Activated CD4-positive, alpha-beta T cell treated with anti-CD3 and anti-CD28 coated beads, Interleukin-10, Interleukin-2, amounts not matched to agents 100 ng/mL and 50 ng/mL, durations not matched to agents 16 hours and 8 hours (primary cell): ENCODE measurements at regions not wholly inside any gene's neighbourhood (a gene's known extent, or its start where the extent isn't known, plus 50 kb on each side); places are given as distances from the start of the nearest gene placed in this dataset.

Experiments used
- DNase-seq: peaks from one replicate; pipeline ENCODE4 v3.0.0-alpha.2; 2020

GRCh38 chr18:30288662-30289414 lies 753.7 kb downstream of the DSC3 start:
- DNase-seq = no peak

DNA sequence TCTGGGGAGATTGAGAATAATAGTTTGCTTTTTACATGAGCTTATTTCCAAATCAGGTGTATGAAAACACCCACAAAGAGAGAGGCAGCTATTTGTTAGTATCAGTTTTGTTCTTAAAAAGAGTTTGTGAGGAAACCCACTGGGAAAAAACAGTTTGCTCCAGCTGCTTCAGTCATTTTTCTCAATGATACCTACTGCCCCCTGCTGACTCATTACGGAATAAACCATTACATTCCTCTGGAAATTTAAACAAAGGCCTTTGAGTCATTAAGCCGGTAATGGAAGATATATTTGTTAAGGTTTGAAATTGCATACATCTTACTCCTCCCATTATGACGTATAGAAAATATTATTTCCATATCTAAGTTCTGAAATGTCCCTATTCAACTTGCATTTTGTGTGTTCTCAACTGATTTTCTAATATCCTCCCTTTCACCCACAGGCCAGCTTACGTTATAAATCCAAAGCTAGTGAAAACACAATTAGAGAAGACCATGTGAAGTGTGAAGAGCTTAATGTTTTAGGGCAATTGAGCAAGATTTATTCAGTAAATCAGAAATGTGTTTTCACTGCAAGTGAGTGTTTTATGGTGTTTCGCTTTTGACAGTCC lies 761.6 kb downstream of the DSC3 start:
- peak; percentile 17 for DNase-seq

DNA sequence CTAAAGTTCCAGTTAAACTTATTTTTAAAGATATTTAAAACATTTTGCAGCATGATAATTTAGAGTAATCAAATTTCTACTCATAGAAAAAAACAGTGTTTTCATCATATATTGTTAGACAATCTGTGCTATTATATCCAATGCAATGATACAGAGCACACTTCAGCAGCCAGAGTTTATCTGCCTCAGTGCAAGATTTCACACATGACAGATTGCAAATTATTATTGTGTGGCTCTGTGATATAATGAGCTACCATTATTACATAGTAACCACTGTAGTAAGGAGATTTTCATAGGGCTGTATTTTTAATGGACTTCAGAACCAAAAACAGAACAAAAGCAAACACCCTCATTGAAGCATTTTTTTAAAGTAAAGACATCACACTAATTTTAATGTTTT lies 762.4 kb downstream of the DSC3 start:
- no peak for DNase-seq

DNA sequence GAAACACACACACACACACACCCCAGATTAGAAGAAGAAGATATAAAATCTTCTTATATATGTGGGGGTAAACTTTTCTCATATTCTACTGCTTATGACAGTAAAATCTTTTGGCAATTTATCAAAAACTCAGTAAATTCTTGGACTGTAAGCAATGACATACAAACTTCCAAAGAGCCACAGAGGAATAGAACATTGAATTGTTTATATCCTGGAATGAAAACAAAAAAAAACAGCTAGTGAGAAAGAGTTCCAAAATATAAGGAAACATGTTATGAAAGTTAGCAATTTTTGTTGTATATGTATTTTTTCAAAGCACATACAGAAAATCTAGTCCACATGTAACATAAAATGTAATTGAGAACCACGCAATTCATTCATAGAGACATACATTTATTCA lies 764.9 kb downstream of the DSC3 start:
- no peak for DNase-seq

GRCh38 chr18:30271716-30272115 lies 770.8 kb downstream of the DSC3 start:
- no peak for DNase-seq

DNA sequence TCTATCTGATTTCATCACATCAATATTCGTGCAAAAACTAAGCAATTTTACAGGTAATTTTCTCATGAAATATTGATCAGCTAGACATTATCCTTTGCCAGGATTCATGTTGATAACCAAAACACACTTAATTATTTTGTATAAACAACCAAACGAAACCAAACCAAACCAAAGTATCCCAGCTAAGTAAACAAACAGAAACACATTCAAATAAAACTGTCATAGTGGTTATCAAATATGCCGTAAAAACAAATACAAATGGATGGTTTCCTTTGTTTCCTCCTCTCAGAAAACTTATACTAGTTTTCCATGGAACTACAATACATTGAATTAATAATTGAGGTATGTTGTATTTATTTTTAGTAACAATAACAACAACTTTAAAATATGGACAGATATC lies 777.4 kb downstream of the DSC3 start:
- no peak for DNase-seq

- DNase-seq = no peak
Measured at GRCh38 chr18:30254331-30254730, 788.2 kb downstream of the DSC3 start.

GRCh38 chr18:30248056-30248455 lies 794.5 kb downstream of the DSC3 start:
- no peak for DNase-seq

DNA sequence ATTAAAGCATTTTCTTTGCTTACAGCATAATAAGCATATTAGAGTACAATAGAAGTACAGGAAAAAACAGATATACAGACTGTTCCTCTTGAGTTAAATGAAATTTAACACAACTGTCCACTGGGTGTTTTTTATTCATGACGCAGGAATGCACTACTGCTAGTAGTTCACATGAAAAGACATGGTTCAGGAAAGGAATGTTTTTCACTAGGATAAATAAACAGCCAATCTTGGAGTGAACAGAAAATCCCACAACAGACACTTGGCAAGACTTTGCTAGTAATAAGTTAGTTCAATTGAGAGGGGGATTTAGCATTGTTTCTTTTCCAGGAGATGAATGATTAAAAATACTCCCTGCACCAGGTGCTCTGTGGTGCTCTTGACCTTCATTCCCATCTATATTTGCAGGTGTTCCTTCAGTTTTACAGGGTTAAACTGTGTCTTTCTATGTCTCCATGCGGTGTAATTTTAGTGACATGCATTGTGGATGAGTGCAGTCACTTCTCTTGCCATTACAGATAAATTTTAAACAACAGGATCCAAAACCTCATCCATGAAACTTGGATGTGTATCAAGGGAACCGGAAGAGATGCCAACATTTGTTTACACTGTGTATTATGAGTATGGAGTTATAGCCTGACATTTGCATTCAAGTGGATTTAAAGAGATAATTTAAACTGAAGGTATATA lies 796.6 kb downstream of the DSC3 start:
- DNase-seq = no peak

DNA sequence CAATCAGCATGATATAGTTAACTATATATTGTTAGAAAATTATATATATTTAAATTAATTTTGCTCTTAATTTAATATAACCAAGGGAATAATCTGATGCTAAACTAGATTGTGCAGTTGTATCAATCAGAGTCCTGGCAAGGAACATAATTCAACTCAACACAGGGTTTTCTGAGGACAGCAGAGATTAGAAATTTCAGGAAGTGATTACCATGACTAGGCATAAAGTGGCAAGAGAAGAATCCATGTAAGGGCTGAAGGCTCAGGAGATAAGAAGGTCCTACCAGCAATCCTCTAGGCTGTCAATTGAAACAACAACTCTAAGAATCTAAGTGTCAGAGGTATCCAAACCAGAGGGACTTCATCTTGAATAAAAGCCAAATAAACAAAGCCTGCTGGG lies 807.8 kb downstream of the DSC3 start:
- no peak for DNase-seq

DNA sequence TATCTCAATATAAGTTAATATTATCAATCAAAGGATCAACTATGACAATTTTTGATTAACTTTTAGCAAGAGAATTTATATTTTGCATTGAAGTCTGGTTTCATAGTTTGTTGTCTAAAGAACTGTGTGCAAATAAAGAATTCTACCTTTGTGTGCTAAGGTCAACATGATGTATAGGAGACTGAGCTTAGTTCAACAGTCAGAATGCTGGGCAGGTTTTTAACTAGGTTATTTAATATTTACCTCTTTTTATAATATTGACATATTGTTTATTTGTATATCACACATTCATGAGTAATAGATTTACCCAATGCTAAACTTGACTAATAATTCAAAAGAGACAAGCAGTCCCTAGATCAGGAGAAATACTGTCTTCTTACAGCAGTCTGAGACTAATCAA lies 831.4 kb downstream of the DSC3 start:
- no peak for DNase-seq

DNA sequence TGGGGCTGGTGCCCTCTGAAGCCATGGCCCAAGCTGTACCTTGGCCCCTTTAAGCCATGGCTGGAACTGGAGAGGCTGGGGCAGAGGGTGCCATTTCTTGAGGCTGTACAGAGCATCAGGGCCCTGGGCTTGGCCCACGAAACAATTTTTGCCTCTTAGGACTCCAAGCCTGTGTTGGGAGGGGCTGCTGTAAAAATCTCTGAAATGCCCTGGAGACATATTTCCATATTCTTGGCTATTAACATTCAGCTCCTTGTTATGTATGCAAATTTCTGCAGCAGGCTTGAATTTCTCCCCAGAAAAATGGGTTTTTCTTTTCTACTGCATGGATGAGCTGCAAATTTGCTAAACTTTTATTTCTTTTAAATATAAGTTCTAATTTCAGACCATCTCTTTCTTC lies 834.0 kb downstream of the DSC3 start:
- no peak for DNase-seq

GRCh38 chr18:30192216-30192615 lies 850.3 kb downstream of the DSC3 start:
- no peak for DNase-seq

- no peak for DNase-seq
Measured at GRCh38 chr18:30186245-30186644, 856.3 kb downstream of the DSC3 start.

- no peak for DNase-seq
Measured at GRCh38 chr18:30177056-30177455, 865.5 kb downstream of the DSC3 start.

DNA sequence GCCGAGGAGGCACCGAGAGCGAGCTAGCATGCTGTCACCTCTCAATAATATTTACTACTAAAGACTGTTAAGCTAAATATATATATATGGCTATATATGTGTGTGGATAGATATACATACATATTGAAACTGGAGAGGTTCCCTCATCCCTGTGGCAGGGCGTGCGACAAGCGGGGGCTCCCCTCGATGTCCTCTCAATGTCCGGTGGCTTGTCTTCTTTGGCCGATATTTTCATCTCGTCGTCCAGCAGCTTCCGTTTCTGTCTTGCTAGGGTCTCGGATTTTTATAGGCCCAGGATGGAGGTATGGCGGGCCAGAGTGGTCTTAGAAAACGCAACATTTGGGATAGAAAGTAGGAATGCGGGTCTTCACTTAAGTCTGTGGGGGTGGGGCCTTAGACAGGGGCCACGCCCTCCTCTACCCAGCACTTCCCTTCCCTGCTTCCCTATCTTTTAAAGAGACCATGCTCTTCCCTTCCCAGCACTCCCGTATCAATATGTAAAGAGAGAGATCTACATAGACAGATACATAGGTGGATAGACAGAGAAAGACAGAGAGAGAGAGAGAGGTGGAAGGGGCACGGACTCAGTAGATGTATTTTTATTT lies 866.8 kb downstream of the DSC3 start:
- DNase-seq = no peak

DNA sequence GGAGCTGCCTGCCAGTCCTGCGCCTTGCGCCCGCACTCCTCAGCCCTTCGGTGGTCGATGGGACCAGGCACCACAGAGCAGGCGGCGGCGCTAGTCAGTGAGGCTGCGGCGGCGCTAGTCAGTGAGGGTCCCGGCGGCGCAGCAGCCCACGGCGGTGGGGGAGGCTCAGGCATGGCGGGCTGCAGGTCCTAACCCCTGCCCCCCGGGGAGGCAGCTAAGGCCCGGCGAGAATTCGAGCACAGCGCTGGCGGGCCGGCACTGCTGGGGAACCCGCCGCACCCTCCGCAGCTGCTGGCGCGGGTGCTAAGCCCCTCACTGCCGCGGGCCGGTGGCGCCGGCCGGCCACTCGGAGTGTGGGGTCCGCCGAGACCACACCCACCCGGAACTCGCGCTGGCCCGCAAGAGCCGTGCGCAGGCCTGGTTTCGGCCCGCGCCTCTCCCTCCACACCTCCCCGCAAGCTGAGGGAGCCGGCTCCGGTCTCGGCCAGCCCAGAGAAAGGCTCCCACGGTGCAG lies 867.4 kb downstream of the DSC3 start:
- no peak for DNase-seq

GRCh38 chr18:30163573-30163972 lies 879.0 kb downstream of the DSC3 start:
- DNase-seq = no peak

DNA sequence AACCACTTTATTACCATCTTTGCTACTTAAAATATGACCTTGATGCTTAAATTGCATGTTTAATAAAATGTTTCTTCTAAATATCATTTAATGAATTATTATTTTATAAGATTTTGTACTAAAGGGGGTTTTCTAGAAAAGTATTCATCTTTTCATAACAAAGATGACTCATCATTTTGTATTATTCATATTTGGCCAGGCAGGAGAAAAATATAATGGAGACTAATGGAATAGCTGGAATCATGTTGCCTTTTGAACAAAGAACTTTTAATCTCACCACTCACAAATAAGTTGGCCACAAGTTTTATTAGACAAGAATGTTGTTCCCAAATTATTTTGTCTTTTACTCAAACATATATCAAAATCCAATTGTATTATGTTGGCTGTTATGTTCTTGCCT lies 882.4 kb downstream of the DSC3 start:
- no peak for DNase-seq

GRCh38 chr18:30150586-30151250 lies 891.8 kb downstream of the DSC3 start:
- no peak for DNase-seq

GRCh38 chr18:30149585-30149984 lies 893.0 kb downstream of the DSC3 start:
- DNase-seq = no peak

- DNase-seq = no peak
Measured at GRCh38 chr18:30142870-30143269, 899.7 kb downstream of the DSC3 start.

- no peak for DNase-seq
Measured at GRCh38 chr18:30142248-30142647, 900.3 kb downstream of the DSC3 start.
